H1 (cell line): ENCODE measurements at regions not wholly inside any gene's neighbourhood (a gene's known extent, or its start where the extent isn't known, plus 50 kb on each side); places are given as distances from the start of the nearest gene placed in this dataset.

Source experiments
- CTCF ChIA-PET: fragments of 300-600 bp; sonication (Branson Sonifier 250); formaldehyde crosslinking; loops from one replicate; lab custom pipeline; 2021; ENCODE audit not compliant: partially characterized antibody; lab: Charles Lee
- POLR2A ChIA-PET: fragments of 300-600 bp; sonication (Branson Sonifier 250); formaldehyde crosslinking; loops from one replicate; lab custom pipeline; 2021; ENCODE audit warnings: inconsistent platforms; ENCODE audit not compliant: partially characterized antibody; lab: Charles Lee
- DNase-seq, 2 experiments: peaks; one replicate each; pipeline versions ENCODE4 v3.0.0 to v3.0.0-alpha.2; 2010 to 2022; ENCODE audit warnings: low spot score in 2 of 2, low read depth in 1 of 2, mixed read lengths in 1 of 2
- FAIRE-seq: peaks from 2 replicates; lab custom pipeline; 2011; peaks lifted over from hg19 to GRCh38; lab: Jason Lieb, UNC
- H2AFZ ChIP-seq: 2 replicates; pipeline ENCODE4 v1.8.1; 2012; ENCODE audit warnings: low read length, inconsistent platforms
- H2AK5ac ChIP-seq: 2 replicates; pipeline ENCODE4 v1.6.1; 2013; ENCODE audit warnings: low read depth, low read length
- H2BK120ac ChIP-seq: replicated peaks from 2 replicates; pipeline ENCODE3; 2013; ENCODE audit warnings: low read depth, low read length, inconsistent platforms
- H2BK12ac ChIP-seq: 2 replicates; pipeline ENCODE4 v1.6.1; 2013; ENCODE audit warnings: low read depth, low read length
- H2BK15ac ChIP-seq: 2 replicates; pipeline ENCODE4 v1.6.1; 2013; ENCODE audit warnings: low read length
- H2BK20ac ChIP-seq: 2 replicates; pipeline ENCODE4 v1.6.1; 2013; ENCODE audit warnings: low read length
- H2BK5ac ChIP-seq: 2 replicates; pipeline ENCODE4 v1.6.1; 2013; ENCODE audit warnings: low read depth, low read length
- H3K14ac ChIP-seq: 2 replicates; pipeline ENCODE4 v1.6.1; 2013; ENCODE audit warnings: inconsistent platforms; ENCODE audit not compliant: insufficient read length
- H3K18ac ChIP-seq: 2 replicates; pipeline ENCODE4 v1.6.1; 2013; ENCODE audit warnings: low read length; ENCODE audit errors: extremely low read depth
- H3K23ac ChIP-seq: 2 replicates; pipeline ENCODE4 v1.6.1; 2013; ENCODE audit warnings: inconsistent platforms; ENCODE audit not compliant: insufficient read length
- H3K23me2 ChIP-seq: 2 replicates; pipeline ENCODE4 v1.6.1; 2013; ENCODE audit warnings: low read depth, low read length
- H3K27ac ChIP-seq: 2 replicates; pipeline ENCODE4 v1.6.1; 2011; ENCODE audit warnings: low read depth, low read length, inconsistent platforms
- H3K27me3 ChIP-seq, 4 experiments: replicated peaks in 1 of 4; 1 replicate in 1 of 4; 2 replicates in 3 of 4; pipeline versions ENCODE4 v1.6.1 to v1.8.1; 2011 to 2013; ENCODE audit warnings: low read length in 3 of 4, mild to moderate bottlenecking in 3 of 4, inconsistent platforms in 2 of 4, mixed read lengths in 2 of 4, moderate library complexity in 1 of 4; ENCODE audit not compliant: control insufficient read depth in 3 of 4, insufficient read depth in 3 of 4; ENCODE audit errors: extremely low read depth in 1 of 4
- H3K36me3 ChIP-seq, 4 experiments: 2 replicates each; pipeline versions ENCODE4 v1.6.1 to v1.8.1; 2011 to 2013; ENCODE audit warnings: mild to moderate bottlenecking in 4 of 4, low read length in 3 of 4, moderate library complexity in 2 of 4, control low read depth in 1 of 4, inconsistent platforms in 1 of 4; ENCODE audit not compliant: insufficient read depth in 4 of 4, control insufficient read depth in 2 of 4
- H3K4ac ChIP-seq: replicated peaks from 2 replicates; pipeline ENCODE3; 2013; ENCODE audit warnings: low read length, low read depth, mixed read lengths, inconsistent platforms; ENCODE audit not compliant: insufficient read length
- H3K4me1 ChIP-seq, 4 experiments: replicated peaks in 1 of 4; 1 replicate in 1 of 4; 2 replicates in 3 of 4; pipeline versions ENCODE4 v1.6.1 to v1.8.1; 2011 to 2013; ENCODE audit warnings: low read length in 3 of 4, inconsistent platforms in 2 of 4, mixed read lengths in 1 of 4; ENCODE audit not compliant: insufficient read depth in 4 of 4, control insufficient read depth in 3 of 4
- H3K4me2 ChIP-seq, 2 experiments: 2 replicates each; pipeline versions ENCODE4 v1.6.1 to v1.8.1; 2011 to 2013; ENCODE audit warnings: low read depth in 2 of 2, low read length in 2 of 2, control low read depth in 1 of 2, inconsistent platforms in 1 of 2, mild to moderate bottlenecking in 1 of 2; ENCODE audit not compliant: insufficient read depth in 1 of 2
- H3K4me3 ChIP-seq, 4 experiments: fragments of 200-600, 300-600 bp in 1 of 4; sonication (generic), shearing (Covaris generic), sonication (Bioruptor Twin) in 1 of 4; 2 replicates each; pipeline versions ENCODE4 v1.5.1 to v1.8.1; 2011 to 2016; ENCODE audit warnings: low read length in 4 of 4, low read depth in 3 of 4, control low read depth in 2 of 4, inconsistent platforms in 2 of 4, mild to moderate bottlenecking in 2 of 4, mixed read lengths in 1 of 4, moderate library complexity in 1 of 4; ENCODE audit not compliant: insufficient read depth in 2 of 4; ENCODE audit errors: extremely low read depth in 1 of 4
- H3K56ac ChIP-seq: replicated peaks from 2 replicates; pipeline ENCODE3; 2013; ENCODE audit warnings: low read depth, mild to moderate bottlenecking, mixed read lengths, low read length, inconsistent platforms; ENCODE audit not compliant: insufficient read length
- H3K79me1 ChIP-seq: 2 replicates; pipeline ENCODE4 v1.6.1; 2013; ENCODE audit warnings: low read depth, low read length, control low read depth
- H3K79me2 ChIP-seq, 2 experiments: 2 replicates each; pipeline versions ENCODE4 v1.6.1 to v1.8.1; 2012 to 2013; ENCODE audit warnings: low read length in 2 of 2, mild to moderate bottlenecking in 2 of 2, inconsistent platforms in 1 of 2; ENCODE audit not compliant: insufficient read depth in 2 of 2, control insufficient read depth in 1 of 2
- H3K9ac ChIP-seq, 4 experiments: replicated peaks in 1 of 4; 1 replicate in 1 of 4; 2 replicates in 3 of 4; pipeline versions ENCODE4 v1.6.1 to v1.8.1; 2011 to 2013; ENCODE audit warnings: low read depth in 3 of 4, low read length in 3 of 4, control low read depth in 2 of 4, mild to moderate bottlenecking in 2 of 4, moderate library complexity in 2 of 4, inconsistent platforms in 1 of 4; ENCODE audit errors: extremely low read depth in 1 of 4
- H3K9me3 ChIP-seq, 2 experiments: 2 replicates each; pipeline versions ENCODE4 v1.6.1 to v1.8.1; 2012 to 2013; ENCODE audit warnings: mild to moderate bottlenecking in 2 of 2, moderate library complexity in 2 of 2, control low read depth in 1 of 2, inconsistent platforms in 1 of 2, low read depth in 1 of 2, low read length in 1 of 2, mixed read lengths in 1 of 2; ENCODE audit not compliant: insufficient read depth in 2 of 2
- H4K20me1 ChIP-seq, 2 experiments: replicated peaks in 1 of 2; 2 replicates each; pipeline versions ENCODE3 to v1.8.1; 2011 to 2013; ENCODE audit warnings: inconsistent platforms in 2 of 2, low read length in 2 of 2, mild to moderate bottlenecking in 1 of 2; ENCODE audit not compliant: insufficient read depth in 2 of 2, control insufficient read depth in 1 of 2
- H4K5ac ChIP-seq: 2 replicates; pipeline ENCODE4 v1.6.1; 2013; ENCODE audit warnings: low read length, low read depth, mixed read lengths, inconsistent platforms; ENCODE audit not compliant: insufficient read length
- H4K8ac ChIP-seq: 2 replicates; pipeline ENCODE4 v1.8.0; 2013; ENCODE audit warnings: mild to moderate bottlenecking, moderate library complexity, low read length, inconsistent platforms; ENCODE audit not compliant: insufficient read depth; ENCODE audit errors: extremely low read depth
- H4K91ac ChIP-seq: replicated peaks from 2 replicates; pipeline ENCODE3; 2013; ENCODE audit warnings: low read length, mixed read lengths, inconsistent platforms; ENCODE audit not compliant: insufficient read length
- BCL11A ChIP-seq, 2 experiments: IDR thresholded peaks; one replicate each; pipeline ENCODE4 v1.6.1; 2011; ENCODE audit warnings: low read depth in 2 of 2, low read length in 2 of 2, mild to moderate bottlenecking in 2 of 2
- BRCA1 ChIP-seq: IDR thresholded peaks from 2 replicates; pipeline ENCODE4 v1.6.1; 2012; ENCODE audit warnings: low read depth, low read length, improper control_type of control experiment
- CBX5 ChIP-seq: fragments of 300-800, 300-1000 bp; sonication (generic); IDR thresholded peaks from 2 replicates; pipeline ENCODE4 v1.7.1; 2016; ENCODE audit warnings: antibody characterized with exemption, low read length, low read depth
- CHD1 ChIP-seq: IDR thresholded peaks from 2 replicates; pipeline ENCODE4 v1.6.1; 2012; ENCODE audit warnings: low read depth, low read length, improper control_type of control experiment
- CTBP2 ChIP-seq: IDR thresholded peaks from 2 replicates; pipeline ENCODE4 v1.7.0; 2011; ENCODE audit warnings: borderline replicate concordance, mild to moderate bottlenecking, moderate library complexity, mixed read lengths, low read length; ENCODE audit not compliant: insufficient read depth, insufficient read length
- KDM1A ChIP-seq: fragments of 200-600, 300-600 bp; sonication (generic); IDR thresholded peaks from 2 replicates; pipeline ENCODE4 v1.7.1; 2016; ENCODE audit warnings: mild to moderate bottlenecking, low read length, borderline replicate concordance
- KDM5A ChIP-seq: fragments of 200-600 bp; IDR thresholded peaks from 2 replicates; pipeline ENCODE4 v1.7.1; 2012; ENCODE audit warnings: mild to moderate bottlenecking, low read length, inconsistent platforms, mixed read lengths
- RAD21 ChIP-seq, 2 experiments: IDR thresholded peaks in 1 of 2; conservative IDR thresholded peaks in 1 of 2; 2 replicates each; pipeline ENCODE4 v1.6.1; 2011; ENCODE audit warnings: low read depth in 2 of 2, low read length in 2 of 2, improper control_type of control experiment in 1 of 2, inconsistent platforms in 1 of 2, mild to moderate bottlenecking in 1 of 2, moderate library complexity in 1 of 2
- RNF2 ChIP-seq: fragments of 200-900, 300-1000 bp; sonication (generic); IDR thresholded peaks from 2 replicates; pipeline ENCODE4 v1.7.1; 2016; ENCODE audit warnings: borderline replicate concordance, low read depth, mild to moderate bottlenecking, antibody characterized with exemption, low read length; ENCODE audit not compliant: poor library complexity, severe bottlenecking; ENCODE audit errors: missing control alignments
- SIRT6 ChIP-seq: IDR thresholded peaks from one replicate; pipeline ENCODE4 v1.7.1; 2012; ENCODE audit warnings: low read length, inconsistent platforms
- WGBS, 2 experiments: shearing (Covaris generic) in 1 of 2; methylation state at CpG; one replicate each; pipeline versions ENCODE4 v1.1.6 to v1.1.7; 2013 to 2015; ENCODE audit warnings: low lambda C conversion rate in 2 of 2, mixed read lengths in 2 of 2, inconsistent platforms in 1 of 2, low coverage in 1 of 2, missing lambda C conversion rate in 1 of 2; ENCODE audit not compliant: insufficient replicate concordance in 2 of 2, insufficient coverage in 1 of 2, insufficient read length in 1 of 2; ENCODE audit errors: extremely low coverage in 1 of 2, missing lambda C conversion rate in 1 of 2; 5-methylcytosine and 5-hydroxymethylcytosine counted together
- TF ChIP-seq, protein P1 (sequence below): IDR thresholded peaks from 2 replicates; pipeline ENCODE4 v1.6.1; 2011; ENCODE audit warnings: low read length, improper control_type of control experiment

DNA sequence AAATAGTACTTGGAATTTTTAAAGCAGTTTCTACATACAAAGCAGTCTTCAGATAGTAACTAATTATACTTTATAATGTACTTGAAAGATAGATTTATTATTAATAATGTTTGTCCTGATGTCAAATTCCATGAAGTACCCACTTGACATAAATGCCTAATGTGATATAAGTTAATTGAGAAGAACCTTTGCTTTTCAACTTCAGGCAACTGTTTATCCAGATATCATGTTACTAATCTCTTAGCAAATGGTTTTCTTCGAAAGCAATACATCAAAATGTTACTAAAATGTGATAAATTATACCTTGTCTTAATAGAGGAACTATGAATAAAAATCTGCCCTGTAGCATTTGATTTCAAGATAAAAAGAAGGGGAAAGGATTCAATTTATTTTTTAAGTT lies 146.8 kb upstream of the FBXL17 start:
- Histone ChIP-seq H3K36me3 (no peaks in the 10 kb centered on the region; a peak in 2 of 8 replicates), H4K20me1 (no peaks in the 10 kb centered on the region), H3K14ac (no peak overlapping the region), H3K79me1 (no peaks in the 10 kb centered on the region), H3K27ac (no peak overlapping the region), H3K79me2 (no peaks in the 10 kb centered on the region), H3K9me3 (peaks cover 11 to 12% of the 10 kb centered on the region in 2 experiments; a peak in 3 of 4 replicates), H2BK20ac (no peak overlapping the region), H3K4me1 (no peaks in the 10 kb centered on the region), H4K8ac (no peak overlapping the region), H3K56ac (no peak overlapping the region), H2BK12ac (no peak overlapping the region), H3K23me2 (no peaks in the 10 kb centered on the region; the same call in 1 of the 2 replicates), H2BK15ac (no peak overlapping the region), H2BK120ac (no peak overlapping the region), H2BK5ac (no peak overlapping the region), H2AK5ac (no peak overlapping the region), H3K9ac (no peak overlapping the region), H3K4ac (no peak overlapping the region), H3K23ac (no peak overlapping the region), H3K18ac (no peak overlapping the region), H3K27me3 (no peaks in the 10 kb centered on the region), H3K4me3 (no peak overlapping the region), H4K91ac (no peak overlapping the region), H4K5ac (no peak overlapping the region), H3K4me2 (no peak overlapping the region), H2AFZ (no peak overlapping the region)
- ChIA-PET POLR2A (no interaction called here), CTCF (no interaction called here)
- FAIRE-seq (no peak), DNase-seq (no peak)
- TF ChIP-seq RAD21 (IDR thresholded peaks at IDR 0.05 in 1 of 2, conservative IDR thresholded peaks at IDR 0.05 in 1 of 2; ENCODE audit: low read depth in 2 of 2, low read length in 2 of 2) (no peak), KDM1A (no peak), CBX5 (no peak), CHD1 (no peak), SIRT6 (no peak), BCL11A (IDR thresholded peaks at IDR 0.05; ENCODE audit: low read depth in 2 of 2, low read length in 2 of 2) (no peak), RNF2 (no peak), KDM5A (no peak), BRCA1 (no peak), CTBP2 (no peak)
- TF ChIP-seq, protein P1, sequence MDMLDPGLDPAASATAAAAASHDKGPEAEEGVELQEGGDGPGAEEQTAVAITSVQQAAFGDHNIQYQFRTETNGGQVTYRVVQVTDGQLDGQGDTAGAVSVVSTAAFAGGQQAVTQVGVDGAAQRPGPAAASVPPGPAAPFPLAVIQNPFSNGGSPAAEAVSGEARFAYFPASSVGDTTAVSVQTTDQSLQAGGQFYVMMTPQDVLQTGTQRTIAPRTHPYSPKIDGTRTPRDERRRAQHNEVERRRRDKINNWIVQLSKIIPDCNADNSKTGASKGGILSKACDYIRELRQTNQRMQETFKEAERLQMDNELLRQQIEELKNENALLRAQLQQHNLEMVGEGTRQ: no peak
- WGBS, 2 experiments: 82% methylated on average over 1 of the region's 1 CpG; no CpG with 5 or more reads in 1 of the 2 experiments
